Bronchial epithelial cell (primary cell): ENCODE measurements at regions not wholly inside any gene's neighbourhood (a gene's known extent, or its start where the extent isn't known, plus 50 kb on each side); places are given as distances from the start of the nearest gene placed in this dataset.

Experiments
- DNase-seq: peaks from one replicate; pipeline ENCODE4 v3.0.0-alpha.2; 2010; ENCODE audit warnings: low read depth
- FAIRE-seq: peaks from 2 replicates; lab custom pipeline; 2011; peaks lifted over from hg19 to GRCh38; lab: Jason Lieb, UNC
- H3K27me3 ChIP-seq: 2 replicates; pipeline ENCODE4 v1.5.1; 2011; ENCODE audit warnings: low read length; ENCODE audit not compliant: control insufficient read depth, insufficient read depth
- H3K36me3 ChIP-seq: 2 replicates; pipeline ENCODE4 v1.5.1; 2011; ENCODE audit warnings: low read length; ENCODE audit not compliant: control insufficient read depth, insufficient read depth
- H3K4me3 ChIP-seq: 2 replicates; pipeline ENCODE4 v1.5.1; 2011; ENCODE audit warnings: mild to moderate bottlenecking, low read depth, low read length, control low read depth
- TF ChIP-seq, protein P1 (sequence below): IDR thresholded peaks from 2 replicates; pipeline ENCODE4 v1.5.1; 2011; ENCODE audit warnings: mild to moderate bottlenecking, moderate library complexity, low read length, control low read depth, inconsistent platforms; ENCODE audit not compliant: insufficient read depth, severe bottlenecking

GRCh38 chr18:75757951-75758350 lies 330.4 kb upstream of the SMIM21 start:
- DNase-seq (no peak), FAIRE-seq (no peak)
- no peak overlapping the region for H3K4me3 ChIP-seq
- TF ChIP-seq, protein P1, sequence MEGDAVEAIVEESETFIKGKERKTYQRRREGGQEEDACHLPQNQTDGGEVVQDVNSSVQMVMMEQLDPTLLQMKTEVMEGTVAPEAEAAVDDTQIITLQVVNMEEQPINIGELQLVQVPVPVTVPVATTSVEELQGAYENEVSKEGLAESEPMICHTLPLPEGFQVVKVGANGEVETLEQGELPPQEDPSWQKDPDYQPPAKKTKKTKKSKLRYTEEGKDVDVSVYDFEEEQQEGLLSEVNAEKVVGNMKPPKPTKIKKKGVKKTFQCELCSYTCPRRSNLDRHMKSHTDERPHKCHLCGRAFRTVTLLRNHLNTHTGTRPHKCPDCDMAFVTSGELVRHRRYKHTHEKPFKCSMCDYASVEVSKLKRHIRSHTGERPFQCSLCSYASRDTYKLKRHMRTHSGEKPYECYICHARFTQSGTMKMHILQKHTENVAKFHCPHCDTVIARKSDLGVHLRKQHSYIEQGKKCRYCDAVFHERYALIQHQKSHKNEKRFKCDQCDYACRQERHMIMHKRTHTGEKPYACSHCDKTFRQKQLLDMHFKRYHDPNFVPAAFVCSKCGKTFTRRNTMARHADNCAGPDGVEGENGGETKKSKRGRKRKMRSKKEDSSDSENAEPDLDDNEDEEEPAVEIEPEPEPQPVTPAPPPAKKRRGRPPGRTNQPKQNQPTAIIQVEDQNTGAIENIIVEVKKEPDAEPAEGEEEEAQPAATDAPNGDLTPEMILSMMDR: no peak
- no peaks in the 10 kb centered on the region for H3K27me3 ChIP-seq
- H3K36me3 ChIP-seq: no peaks in the 10 kb centered on the region

DNA sequence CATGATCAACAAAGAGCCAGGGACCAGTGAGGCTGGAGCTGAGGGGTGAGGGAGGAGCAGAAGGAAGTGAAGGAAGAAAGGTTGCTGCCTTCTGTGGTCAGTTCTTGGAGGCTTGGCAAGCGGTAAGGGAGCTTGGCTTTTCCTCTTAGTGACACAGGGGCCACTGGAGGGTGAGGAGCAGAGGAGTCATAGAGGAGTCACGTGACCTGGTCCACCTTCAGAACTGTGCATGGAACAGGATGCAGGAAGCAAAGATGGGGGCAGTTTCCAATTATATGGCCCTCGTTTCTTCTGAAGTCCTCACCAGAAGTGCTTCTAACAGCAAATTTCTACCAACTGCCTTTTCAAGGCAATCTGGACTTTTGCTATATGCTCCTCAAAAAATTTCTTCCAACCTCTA lies 326.9 kb upstream of the SMIM21 start:
- H3K36me3 ChIP-seq: no peaks in the 10 kb centered on the region
- H3K27me3 ChIP-seq: no peaks in the 10 kb centered on the region
- FAIRE-seq (peak; percentile 52), DNase-seq (no peak)
- TF ChIP-seq, protein P1: no peak
- no peak overlapping the region for H3K4me3 ChIP-seq

GRCh38 chr18:75753753-75754152 lies 326.2 kb upstream of the SMIM21 start:
- no peak overlapping the region for H3K4me3 ChIP-seq
- DNase-seq: no peak
- no peaks in the 10 kb centered on the region for H3K36me3 ChIP-seq
- H3K27me3 ChIP-seq: no peaks in the 10 kb centered on the region
- TF ChIP-seq, protein P1: no peak
- FAIRE-seq: peak; percentile 70

DNA sequence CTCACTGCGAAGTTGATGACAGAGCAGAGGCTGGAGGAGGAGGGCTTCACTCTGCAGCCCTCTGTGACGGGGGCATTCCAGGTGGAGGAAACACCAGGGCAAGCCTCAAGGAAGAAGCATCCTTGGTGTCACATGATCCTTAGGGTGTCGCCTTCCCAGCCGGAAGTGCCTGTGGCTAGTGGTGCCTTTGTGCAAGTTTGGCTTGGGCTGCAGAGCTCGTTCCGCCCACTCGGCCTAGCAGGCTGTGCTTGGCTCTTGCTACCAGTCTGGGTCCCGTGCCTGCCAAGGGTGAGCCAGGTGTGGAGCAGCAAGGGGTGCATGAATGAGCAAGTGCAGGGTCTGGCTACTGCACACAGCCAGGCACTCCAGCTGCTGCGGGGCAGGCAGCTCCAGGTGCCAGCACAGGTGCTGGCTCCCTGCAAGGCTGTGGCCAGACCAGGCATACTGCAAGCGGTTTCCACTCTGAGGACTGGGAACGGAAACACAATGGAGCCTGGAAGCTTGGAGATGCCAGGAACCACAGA lies 325.3 kb upstream of the SMIM21 start:
- no peak for FAIRE-seq
- no peak for DNase-seq
- TF ChIP-seq, protein P1: no peak
- Histone ChIP-seq H3K4me3 (no peak overlapping the region), H3K27me3 (no peaks in the 10 kb centered on the region), H3K36me3 (no peaks in the 10 kb centered on the region)

DNA sequence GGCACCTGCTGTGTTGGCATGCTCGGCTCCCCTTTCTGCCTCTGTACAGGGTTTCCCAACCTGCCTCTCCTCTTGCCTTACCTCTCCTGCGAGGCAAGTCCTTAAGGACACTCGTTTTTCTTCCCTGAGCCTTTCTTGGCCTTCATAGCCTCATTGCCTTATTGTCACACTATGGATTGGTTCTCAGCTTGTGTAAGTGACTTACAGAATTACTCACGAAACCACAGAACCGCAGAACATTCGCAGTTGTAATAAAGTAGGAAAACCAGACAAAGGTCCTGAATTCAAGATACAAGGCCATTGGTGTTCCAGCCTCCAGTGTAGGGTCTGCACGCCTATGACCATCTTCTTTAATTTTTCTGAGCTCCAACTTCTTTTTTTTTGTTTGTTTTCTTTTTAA lies 317.6 kb upstream of the SMIM21 start:
- no peak for FAIRE-seq
- no peak overlapping the region for H3K4me3 ChIP-seq
- TF ChIP-seq, protein P1: no peak
- no peaks in the 10 kb centered on the region for H3K36me3 ChIP-seq
- no peak for DNase-seq
- H3K27me3 ChIP-seq: no peaks in the 10 kb centered on the region

DNA sequence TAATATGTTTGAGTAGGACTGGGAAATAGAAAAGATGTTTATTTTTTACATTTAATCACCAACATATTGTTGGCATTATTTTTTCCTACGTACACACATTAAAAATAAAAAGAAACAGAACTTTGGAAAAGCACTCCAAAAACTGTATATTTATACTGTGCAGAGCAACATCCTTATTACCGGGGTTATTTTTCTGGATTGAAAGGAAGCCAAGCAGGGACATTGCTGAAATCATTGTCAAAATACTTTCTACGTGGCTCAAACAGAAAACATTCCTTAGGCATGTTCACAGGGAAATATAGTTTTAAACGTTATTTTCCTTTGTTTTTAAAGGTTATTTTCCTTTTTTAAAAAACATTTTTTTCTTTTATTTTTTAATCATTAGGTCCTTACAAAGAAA lies 315.0 kb upstream of the SMIM21 start:
- no peak for DNase-seq
- no peaks in the 10 kb centered on the region for H3K36me3 ChIP-seq
- H3K4me3 ChIP-seq: no peak overlapping the region
- TF ChIP-seq, protein P1: no peak
- no peaks in the 10 kb centered on the region for H3K27me3 ChIP-seq
- no peak for FAIRE-seq
